ENCODE measurements at regions not wholly inside any gene's neighbourhood (a gene's known extent, or its start where the extent isn't known, plus 50 kb on each side); places are given as distances from the start of the nearest gene placed in this dataset.

DNA sequence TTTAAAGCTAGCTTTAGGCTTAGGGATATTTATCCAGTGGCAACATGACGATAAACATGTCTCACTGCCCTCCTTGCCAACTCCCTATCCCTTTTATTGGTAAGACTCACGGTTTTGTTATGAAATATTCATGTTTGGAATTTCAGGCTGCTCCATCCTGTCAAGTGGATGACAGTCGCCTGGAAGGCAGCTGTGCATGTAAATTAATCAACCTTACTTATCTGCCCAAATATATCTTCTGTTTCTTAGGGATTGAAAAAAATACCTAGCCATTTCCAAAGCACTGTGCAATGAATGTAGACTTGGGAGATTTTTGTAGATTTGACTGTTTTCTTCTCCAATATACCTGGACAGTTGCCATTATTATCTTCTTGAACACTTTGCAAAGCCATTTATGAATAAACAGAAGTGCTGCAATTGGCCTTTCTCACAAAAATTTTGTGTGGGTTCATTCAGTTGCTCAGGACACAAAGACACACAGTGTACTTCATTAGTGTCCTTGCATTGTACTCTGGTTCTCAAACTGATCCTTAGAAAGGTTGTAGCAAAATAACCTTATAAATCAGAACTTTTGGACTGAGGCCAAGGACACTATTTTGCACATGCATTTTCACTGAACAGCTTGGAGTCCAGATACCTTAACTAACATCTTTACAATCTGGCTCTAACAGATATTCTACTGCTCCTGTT, 889.4 kb upstream of the SEMA6A start:
- ChIA-PET CTCF (interaction anchor here (1.8 kb wide), 1 partner anchor 9 kb away, joined by 5 read pairs; no protein-coding TSS in a partner anchor), POLR2A (no interaction called here)
- H3K27me3 Mint-ChIP-seq: no peaks in the 10 kb centered on the region
- H3K36me3 Mint-ChIP-seq (ENCODE audit: low read depth): no peaks in the 10 kb centered on the region
- no peak overlapping the region for H3K4me3 Mint-ChIP-seq
- no peak for ATAC-seq (ENCODE audit: low read depth)
- intact Hi-C loops (cut with micrococcal nuclease): no loop called here
- no peak overlapping the region for H3K27ac Mint-ChIP-seq
- DNase-seq: no peak
- H3K4me1 Mint-ChIP-seq: no peaks in the 10 kb centered on the region
- H3K9me3 Mint-ChIP-seq: no peaks in the 10 kb centered on the region
- TF ChIP-seq, protein P1, sequence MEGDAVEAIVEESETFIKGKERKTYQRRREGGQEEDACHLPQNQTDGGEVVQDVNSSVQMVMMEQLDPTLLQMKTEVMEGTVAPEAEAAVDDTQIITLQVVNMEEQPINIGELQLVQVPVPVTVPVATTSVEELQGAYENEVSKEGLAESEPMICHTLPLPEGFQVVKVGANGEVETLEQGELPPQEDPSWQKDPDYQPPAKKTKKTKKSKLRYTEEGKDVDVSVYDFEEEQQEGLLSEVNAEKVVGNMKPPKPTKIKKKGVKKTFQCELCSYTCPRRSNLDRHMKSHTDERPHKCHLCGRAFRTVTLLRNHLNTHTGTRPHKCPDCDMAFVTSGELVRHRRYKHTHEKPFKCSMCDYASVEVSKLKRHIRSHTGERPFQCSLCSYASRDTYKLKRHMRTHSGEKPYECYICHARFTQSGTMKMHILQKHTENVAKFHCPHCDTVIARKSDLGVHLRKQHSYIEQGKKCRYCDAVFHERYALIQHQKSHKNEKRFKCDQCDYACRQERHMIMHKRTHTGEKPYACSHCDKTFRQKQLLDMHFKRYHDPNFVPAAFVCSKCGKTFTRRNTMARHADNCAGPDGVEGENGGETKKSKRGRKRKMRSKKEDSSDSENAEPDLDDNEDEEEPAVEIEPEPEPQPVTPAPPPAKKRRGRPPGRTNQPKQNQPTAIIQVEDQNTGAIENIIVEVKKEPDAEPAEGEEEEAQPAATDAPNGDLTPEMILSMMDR (IDR thresholded peaks at IDR 0.05): no peak

DNA sequence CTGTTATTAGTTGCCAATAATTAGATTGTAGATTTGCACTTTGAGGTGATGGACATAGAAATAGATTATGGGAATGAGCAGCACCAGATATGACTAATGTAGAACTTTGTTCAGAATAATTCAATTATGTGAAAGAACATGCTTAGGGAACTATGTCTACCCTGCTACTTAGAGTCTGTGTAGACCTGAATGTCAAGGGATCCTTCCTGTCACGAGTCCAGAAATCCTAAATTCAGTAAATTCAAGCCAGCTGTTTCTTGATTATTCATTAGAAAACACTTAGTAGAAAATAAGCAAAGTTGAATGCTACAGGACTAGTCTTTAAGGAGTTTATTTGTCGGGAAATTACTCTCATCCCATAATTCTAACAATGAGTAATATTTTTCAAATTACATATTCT, 887.3 kb upstream of the SEMA6A start:
- Mint-ChIP-seq H3K4me1 (no peaks in the 10 kb centered on the region), H3K27me3 (no peaks in the 10 kb centered on the region), H3K9me3 (no peaks in the 10 kb centered on the region), H3K36me3 (ENCODE audit: low read depth) (no peaks in the 10 kb centered on the region), H3K4me3 (no peak overlapping the region), H3K27ac (no peak overlapping the region)
- no peak for ATAC-seq (ENCODE audit: low read depth)
- TF ChIP-seq, protein P1 (IDR thresholded peaks at IDR 0.05): no peak
- ChIA-PET CTCF (no interaction called here), POLR2A (no interaction called here)
- DNase-seq: no peak
- intact Hi-C loops (cut with micrococcal nuclease): no loop called here

DNA sequence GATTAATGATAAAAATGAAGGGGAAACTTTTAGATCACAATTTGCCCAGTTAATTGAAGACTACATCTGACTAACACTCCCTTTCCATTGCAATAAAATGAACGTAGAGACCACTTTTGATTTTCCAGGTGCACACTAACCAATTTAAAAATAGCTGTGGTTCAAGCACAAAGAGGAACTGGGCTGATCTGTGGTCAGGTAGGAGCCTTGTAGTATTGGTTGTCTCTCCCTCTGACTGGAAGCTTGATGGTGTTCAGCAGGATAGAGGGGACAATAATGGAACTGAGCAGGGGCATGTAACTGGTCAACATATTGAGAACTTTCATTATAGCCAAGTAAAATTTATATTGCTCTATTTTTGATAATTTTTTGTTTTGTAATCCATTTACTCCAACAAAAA, 886.8 kb upstream of the SEMA6A start:
- H3K9me3 Mint-ChIP-seq: no peaks in the 10 kb centered on the region
- DNase-seq (no peak), ATAC-seq (ENCODE audit: low read depth) (no peak)
- H3K27me3 Mint-ChIP-seq: no peaks in the 10 kb centered on the region
- POLR2A ChIA-PET: no interaction called here
- no peaks in the 10 kb centered on the region for H3K4me1 Mint-ChIP-seq
- intact Hi-C loops (cut with micrococcal nuclease): no loop called here
- H3K4me3 Mint-ChIP-seq: no peak overlapping the region
- H3K27ac Mint-ChIP-seq: no peak overlapping the region
- TF ChIP-seq, protein P1 (IDR thresholded peaks at IDR 0.05): no peak
- H3K36me3 Mint-ChIP-seq (ENCODE audit: low read depth): no peaks in the 10 kb centered on the region
- CTCF ChIA-PET: no interaction called here

DNA sequence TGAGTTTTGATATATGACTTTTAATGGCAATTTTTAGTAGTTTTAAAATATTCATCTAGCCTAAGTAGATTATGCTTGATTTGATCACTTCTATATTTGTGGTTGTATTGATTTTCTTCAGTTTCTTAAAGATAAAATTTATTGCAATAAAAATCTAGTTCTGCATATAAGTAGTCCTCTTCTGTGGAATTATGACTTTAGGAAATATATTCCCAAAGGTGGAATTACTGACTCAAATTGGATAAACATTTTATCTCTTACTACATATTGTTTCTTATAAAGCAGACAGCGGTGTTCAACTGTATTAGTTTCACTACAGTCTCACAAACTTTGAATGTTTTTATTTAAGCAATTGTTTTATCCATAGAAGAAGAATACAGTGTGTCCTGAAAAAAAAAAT, 883.0 kb upstream of the SEMA6A start:
- DNase-seq (no peak), ATAC-seq (ENCODE audit: low read depth) (no peak)
- H3K27ac Mint-ChIP-seq: no peak overlapping the region
- intact Hi-C loops (cut with micrococcal nuclease): loop anchor here (5.0 kb wide), 1 partner anchor 1320 kb away; no protein-coding TSS in a partner anchor
- ChIA-PET POLR2A (no interaction called here), CTCF (no interaction called here)
- H3K4me3 Mint-ChIP-seq: no peak overlapping the region
- TF ChIP-seq, protein P1 (IDR thresholded peaks at IDR 0.05): no peak
- no peaks in the 10 kb centered on the region for H3K36me3 Mint-ChIP-seq (ENCODE audit: low read depth)
- peaks cover 4% of the 10 kb centered on the region for H3K27me3 Mint-ChIP-seq
- no peaks in the 10 kb centered on the region for H3K9me3 Mint-ChIP-seq
- peaks cover 7% of the 10 kb centered on the region for H3K4me1 Mint-ChIP-seq

DNA sequence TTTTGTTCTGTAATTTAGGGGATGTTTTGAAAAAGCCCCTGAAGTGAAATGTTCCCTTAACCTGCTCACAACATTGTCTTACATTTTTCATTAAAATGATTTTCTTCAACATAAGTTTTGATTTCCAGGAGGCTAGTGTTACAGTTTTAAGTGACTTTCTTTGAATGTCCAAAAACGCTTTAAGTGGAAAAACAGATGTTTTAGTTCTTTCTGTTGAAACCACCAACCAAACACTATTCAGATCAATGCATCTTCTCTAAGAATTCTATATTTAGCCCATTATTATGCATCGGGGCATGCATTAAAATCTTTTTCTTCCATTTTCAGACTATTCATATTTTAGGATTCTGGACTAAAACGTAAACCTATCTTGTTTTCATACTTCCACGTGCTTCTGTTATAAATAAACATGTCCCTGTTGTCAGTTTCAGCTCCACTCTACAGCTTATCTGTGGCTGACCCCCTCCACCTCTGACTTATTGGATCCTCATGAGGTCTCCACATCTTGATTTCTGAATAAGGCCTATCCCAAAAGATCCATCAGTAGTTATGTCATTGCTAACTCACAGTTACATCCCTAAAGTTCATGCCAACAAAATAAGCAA, 882.3 kb upstream of the SEMA6A start:
- TF ChIP-seq, protein P1 (IDR thresholded peaks at IDR 0.05): no peak
- no peak overlapping the region for H3K27ac Mint-ChIP-seq
- no peaks in the 10 kb centered on the region for H3K9me3 Mint-ChIP-seq
- H3K27me3 Mint-ChIP-seq: peaks cover 4% of the 10 kb centered on the region
- no peak overlapping the region for H3K4me3 Mint-ChIP-seq
- ChIA-PET CTCF (no interaction called here), POLR2A (no interaction called here)
- ATAC-seq (ENCODE audit: low read depth) (no peak), DNase-seq (no peak)
- H3K4me1 Mint-ChIP-seq: peaks cover 7% of the 10 kb centered on the region
- H3K36me3 Mint-ChIP-seq (ENCODE audit: low read depth): no peaks in the 10 kb centered on the region
- intact Hi-C loops (cut with micrococcal nuclease): loop anchor here (5.0 kb wide), 1 partner anchor 1320 kb away; no protein-coding TSS in a partner anchor

All from activated B cell treated with CpG ODN at 0.5 μM for 24 hours (primary cell).